AG09319 (cell line): ENCODE measurements at regions not wholly inside any gene's neighbourhood (a gene's known extent, or its start where the extent isn't known, plus 50 kb on each side); places are given as distances from the start of the nearest gene placed in this dataset.

Experiments
- DNase-seq: peaks from one replicate; pipeline ENCODE4 v3.0.0-alpha.2; 2010; ENCODE audit warnings: low read depth; ENCODE audit errors: extremely low read depth
- TF ChIP-seq, protein P1 (sequence below): IDR thresholded peaks from 2 replicates; pipeline ENCODE4 v1.5.1; 2011; ENCODE audit warnings: low read depth, mild to moderate bottlenecking, inconsistent platforms, low read length, moderate library complexity

DNA sequence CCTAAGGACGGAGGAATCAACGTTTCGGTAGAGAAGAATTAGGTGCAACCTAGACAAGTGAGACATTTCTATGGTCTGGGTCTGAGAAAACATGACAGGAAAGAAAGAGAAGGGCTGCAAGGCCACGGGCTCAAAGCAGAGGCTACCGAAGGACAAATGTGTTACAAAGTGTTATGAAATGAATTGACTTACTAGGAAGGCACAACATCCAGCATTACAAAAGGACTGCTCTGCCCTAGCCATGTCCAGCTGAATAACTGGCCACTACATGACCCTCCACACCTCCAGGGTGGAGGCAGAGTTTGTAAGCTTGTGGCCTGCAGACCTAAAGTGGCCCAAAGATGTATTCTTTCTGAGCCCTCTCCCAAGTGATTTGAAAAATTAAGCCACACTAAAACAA, 133.6 kb downstream of the GDAP2 start:
- TF ChIP-seq, protein P1, sequence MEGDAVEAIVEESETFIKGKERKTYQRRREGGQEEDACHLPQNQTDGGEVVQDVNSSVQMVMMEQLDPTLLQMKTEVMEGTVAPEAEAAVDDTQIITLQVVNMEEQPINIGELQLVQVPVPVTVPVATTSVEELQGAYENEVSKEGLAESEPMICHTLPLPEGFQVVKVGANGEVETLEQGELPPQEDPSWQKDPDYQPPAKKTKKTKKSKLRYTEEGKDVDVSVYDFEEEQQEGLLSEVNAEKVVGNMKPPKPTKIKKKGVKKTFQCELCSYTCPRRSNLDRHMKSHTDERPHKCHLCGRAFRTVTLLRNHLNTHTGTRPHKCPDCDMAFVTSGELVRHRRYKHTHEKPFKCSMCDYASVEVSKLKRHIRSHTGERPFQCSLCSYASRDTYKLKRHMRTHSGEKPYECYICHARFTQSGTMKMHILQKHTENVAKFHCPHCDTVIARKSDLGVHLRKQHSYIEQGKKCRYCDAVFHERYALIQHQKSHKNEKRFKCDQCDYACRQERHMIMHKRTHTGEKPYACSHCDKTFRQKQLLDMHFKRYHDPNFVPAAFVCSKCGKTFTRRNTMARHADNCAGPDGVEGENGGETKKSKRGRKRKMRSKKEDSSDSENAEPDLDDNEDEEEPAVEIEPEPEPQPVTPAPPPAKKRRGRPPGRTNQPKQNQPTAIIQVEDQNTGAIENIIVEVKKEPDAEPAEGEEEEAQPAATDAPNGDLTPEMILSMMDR: no peak
- DNase-seq: no peak

DNA sequence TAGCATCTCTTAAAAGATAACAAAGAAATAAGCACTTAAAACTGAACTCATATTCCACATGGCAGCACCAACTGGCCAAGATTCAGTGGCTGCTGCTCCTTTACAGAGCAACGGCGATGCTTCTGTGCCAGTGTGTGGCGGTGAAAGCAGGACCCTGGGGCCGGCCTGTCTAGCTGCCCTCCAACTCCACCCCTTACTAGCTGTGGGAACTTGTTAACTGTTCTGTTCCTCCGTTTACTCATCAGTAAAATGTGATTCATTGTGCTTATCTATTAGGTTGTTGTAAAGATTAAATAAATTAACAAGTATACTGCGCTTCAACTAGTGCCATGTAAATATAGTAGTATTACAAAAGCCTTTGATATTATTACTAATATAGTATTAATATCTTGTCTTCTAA, 133.2 kb downstream of the GDAP2 start:
- DNase-seq: no peak
- TF ChIP-seq, protein P1: no peak

DNA sequence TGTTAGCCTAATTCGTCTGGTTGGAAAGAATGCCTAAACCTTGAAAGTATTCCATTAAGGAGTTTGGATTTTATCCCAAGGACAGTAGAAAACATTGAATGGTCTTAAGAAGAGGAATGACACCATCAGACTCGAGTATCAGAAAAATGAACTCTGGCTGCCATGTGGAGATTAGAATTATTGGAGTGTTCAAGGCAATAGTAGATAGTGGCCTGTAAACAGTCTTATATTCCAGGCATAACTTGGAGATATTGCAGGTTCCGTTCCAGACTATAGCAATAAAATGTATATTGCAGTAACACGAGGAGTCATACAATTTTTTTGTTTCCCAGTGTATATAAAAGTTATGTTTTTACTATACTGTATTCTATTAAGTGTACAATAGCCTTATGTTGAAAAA, 130.9 kb downstream of the GDAP2 start:
- TF ChIP-seq, protein P1: no peak
- DNase-seq: no peak

DNA sequence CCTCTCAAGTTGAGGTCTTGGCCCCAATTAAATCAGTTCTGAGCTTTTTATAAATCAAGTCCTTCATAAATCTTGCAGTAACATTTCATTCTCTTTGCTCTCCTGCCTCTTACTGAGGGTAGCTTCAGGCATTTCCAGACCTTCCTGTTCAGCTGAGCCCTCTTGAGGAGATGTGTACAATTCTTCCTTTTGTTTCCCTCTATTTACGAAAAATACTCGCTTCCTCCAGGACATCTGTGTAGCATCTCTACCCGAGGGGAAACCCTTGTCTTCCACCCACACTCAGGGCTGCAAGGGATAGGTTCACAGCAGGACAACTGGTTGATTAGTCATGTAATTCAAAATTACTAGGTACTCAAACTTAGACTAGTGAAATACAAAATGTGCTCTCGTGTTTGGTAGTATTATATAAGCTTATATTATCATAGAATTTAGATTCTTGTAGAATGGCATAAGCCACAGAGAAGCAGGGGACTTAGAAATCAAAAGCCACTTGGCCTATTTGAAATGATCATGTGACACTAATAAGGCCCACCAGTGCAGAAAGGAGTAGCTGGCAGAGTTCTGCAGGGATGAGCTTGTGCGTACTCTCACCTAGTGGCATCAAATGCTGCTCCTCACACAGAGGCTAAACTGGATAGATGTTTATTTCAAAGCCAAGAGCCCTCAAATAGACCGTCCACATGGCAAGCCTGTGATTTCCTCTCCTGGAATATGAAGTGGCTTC, 126.7 kb downstream of the GDAP2 start:
- TF ChIP-seq, protein P1: no peak
- no peak for DNase-seq

DNA sequence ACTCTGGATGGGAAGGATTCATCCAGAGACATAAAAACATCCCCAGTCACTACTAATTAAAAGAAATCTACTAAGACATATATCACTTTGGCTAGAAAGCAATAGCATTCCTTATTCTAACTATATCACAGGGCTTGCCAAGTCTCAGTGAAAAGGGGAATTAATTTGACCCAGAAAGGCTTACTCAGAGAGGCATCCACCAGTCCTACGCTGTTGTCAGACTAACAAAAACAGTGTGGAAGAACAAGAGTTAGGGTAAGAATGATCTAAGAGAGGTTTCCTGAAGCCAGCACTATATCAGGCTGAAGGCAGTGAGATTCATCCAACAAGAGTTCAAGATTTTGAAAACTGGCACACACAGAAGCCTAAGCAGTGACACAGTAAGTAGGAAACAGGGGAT, 126.1 kb downstream of the GDAP2 start:
- TF ChIP-seq, protein P1: no peak

DNA sequence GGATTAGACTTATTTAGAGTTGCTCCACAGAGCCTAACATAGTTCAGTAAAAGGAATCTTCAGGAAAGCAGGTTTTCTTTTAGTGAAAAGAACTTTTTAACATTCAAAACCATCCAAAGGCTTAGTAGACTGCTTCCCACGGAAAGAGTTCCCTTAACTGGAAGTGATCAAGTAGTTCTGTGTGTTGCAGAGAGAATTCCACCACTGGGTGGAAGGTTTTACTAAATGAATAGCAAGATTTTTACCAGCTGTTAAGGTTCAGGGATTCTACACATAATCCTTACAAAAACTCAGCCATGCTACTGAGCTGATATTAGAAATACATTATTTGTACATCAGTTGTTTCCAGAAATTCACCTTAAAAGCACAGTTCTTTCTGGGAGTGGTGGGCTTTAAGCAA, 119.7 kb downstream of the GDAP2 start:
- DNase-seq: no peak
- TF ChIP-seq, protein P1: peak; percentile 6

More for the DNA sequence above, 126.1 kb downstream of the GDAP2 start:
- DNase-seq: no peak

DNA sequence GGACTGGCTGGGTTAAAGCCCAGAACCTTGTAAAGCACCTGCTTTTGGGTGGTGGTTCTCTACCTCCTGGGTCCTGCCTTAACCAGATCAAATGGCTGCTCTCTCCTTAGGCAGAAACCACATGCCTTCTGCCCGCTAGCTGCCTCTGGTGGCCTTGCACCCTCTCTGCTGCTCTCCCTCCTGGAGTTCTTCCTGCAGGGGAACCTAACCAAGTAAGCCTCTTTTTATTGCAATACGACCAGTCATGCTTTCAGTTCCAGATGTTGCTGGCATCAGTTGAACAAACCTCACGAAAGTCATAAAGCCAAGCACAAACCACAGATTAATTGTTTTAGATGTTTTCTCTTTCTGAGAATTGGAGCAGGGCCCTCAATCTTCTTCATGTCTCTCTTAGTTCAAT, 118.9 kb downstream of the GDAP2 start:
- no peak for DNase-seq
- TF ChIP-seq, protein P1: peak; percentile 18
